ENCODE measurements at regions not wholly inside any gene's neighbourhood (a gene's known extent, or its start where the extent isn't known, plus 50 kb on each side); places are given as distances from the start of the nearest gene placed in this dataset.

GRCh38 chr2:157933160-157933920 lies 57.2 kb upstream of the ACVR1 start:
- no peak for DNase-seq

GRCh38 chr2:157932480-157933159 lies 56.5 kb upstream of the ACVR1 start:
- no peak for DNase-seq

DNA sequence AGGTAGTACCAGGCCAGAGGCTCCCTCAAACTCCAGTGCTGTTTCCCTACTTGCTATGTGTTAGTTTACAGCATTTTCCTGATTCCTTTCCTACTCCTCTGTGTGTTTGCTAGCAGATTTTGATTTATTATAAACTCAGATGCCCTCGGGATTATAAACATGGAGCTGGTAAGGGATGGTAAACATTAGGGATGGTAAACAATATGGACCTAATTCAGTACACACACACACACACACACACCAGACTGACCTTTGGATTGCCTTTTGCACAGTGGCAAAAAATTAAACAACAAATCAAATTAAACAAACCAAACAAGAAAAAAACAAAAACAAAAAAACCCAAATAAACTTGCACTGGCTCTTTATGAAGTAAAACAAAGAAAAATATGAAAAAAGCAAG lies 55.4 kb upstream of the ACVR1 start:
- DNase-seq: no peak

DNA sequence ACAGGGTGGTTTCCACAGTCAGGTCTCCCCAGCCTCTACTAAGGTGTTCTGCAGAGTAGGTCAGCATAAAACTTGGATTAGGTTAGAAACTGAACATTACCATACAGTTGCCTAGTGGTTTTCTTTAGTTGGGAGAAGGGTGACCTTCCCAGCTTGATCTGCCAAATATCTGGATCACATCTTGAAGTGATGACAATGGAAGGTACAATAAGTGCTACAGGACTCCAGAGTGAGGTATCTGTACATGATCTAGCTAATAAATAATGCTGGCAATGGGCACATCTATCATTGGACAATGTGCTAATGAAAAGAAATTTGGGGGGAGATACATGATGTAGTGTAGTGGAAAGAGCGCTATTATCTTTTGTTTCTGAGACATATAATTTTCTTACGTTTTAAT lies 54.6 kb upstream of the ACVR1 start:
- no peak for DNase-seq

DNA sequence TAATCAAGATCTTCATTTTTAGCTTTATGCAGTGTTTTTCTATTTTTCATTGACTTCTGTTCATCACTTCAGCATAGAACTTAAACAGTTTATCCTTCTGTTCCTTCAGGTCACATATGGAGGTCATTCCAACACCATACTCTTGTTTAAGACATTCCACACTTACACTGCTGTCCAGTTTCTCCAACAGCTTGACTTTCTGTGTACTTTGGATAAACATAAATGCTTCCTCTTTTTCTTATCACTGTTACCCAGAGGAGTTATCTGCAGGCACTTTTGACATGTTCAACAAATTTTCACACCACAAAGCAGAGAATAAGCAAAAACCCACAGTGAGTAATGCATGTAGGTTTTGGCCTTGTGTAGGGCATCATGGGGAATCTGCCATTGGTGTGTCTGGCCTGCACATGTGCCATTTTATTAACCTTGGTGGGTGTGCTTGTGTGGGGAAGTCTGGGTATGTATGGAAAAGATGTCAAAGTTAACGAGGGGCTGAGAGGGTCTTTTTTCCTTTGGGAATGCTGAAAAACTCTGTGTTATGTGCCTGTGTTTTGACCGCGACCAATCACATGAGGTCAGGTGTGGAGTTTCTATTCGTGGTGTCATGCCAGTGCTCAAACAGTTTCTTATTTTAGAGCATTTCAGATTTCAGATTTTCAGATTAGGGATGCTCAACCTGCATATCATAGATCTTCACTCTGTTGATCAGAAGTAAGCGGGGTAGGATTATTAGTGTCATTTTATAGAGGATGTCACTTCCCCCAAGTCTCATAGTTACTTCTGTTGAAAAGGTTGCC lies 53.9 kb upstream of the ACVR1 start:
- no peak for DNase-seq

DNA sequence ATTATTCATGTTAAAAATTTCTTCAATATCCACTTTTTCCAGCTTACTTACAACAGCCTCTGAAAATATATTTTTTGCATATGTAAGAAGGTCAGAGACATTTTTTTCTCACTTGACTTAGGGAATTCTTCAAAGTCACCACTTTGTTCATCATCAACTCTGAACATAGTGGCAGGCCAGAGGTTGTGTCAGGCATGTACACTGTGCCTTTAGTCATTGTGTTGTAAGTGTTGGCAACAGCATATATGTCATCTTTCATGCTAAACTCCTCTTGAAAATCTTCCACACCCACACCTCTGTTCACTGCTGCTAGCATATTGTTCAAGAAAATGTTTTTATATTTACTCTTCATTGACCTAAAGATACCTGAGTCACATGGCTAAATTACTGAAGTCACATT lies 52.2 kb upstream of the ACVR1 start:
- no peak for DNase-seq

- DNase-seq: no peak
Measured at GRCh38 chr2:157927155-157927554, 51.0 kb upstream of the ACVR1 start.
